ENCODE measurements at regions not wholly inside any gene's neighbourhood (a gene's known extent, or its start where the extent isn't known, plus 50 kb on each side); places are given as distances from the start of the nearest gene placed in this dataset.
"Not testable (repeated sequence)": the region's sequence is repeated elsewhere in the genome, so short reads cannot be mapped to it uniquely, and the experiment has no call there.

DNA sequence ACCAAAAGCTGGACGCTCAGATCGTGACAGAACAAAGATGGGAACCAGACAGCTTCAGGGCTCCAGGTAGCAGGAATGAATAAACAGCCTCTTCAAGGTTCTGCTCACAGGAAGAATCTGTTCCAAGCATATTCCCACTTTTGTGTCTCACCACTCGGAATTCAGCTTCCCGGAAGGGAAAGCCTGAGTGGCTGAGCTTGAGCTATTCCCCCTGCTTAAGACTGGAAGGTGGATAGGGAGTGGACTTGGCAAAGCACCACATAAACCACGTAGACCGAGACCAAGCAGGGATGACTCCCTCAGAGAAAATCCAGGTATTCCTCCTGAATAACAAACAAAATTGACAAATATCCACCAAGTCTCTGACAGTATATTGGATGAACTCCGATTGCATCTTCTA lies 180.2 kb upstream of the NR2F2 start:
- ChIA-PET CTCF (no interaction called here), POLR2A (ENCODE audit: low non-redundant PET) (no interaction called here)
- H3K27ac ChIP-seq (ENCODE audit: low read depth, low read length, poor library complexity, severe bottlenecking) = no peak overlapping the region
- H3K9me3 ChIP-seq (ENCODE audit: low read depth, low read length, poor library complexity, severe bottlenecking) = no peaks in the 10 kb centered on the region
- no peaks in the 10 kb centered on the region for H3K36me3 ChIP-seq (ENCODE audit: insufficient read depth, low read length, poor library complexity, severe bottlenecking)
- no peaks in the 10 kb centered on the region for H3K4me1 ChIP-seq (ENCODE audit: insufficient read depth, low read length, poor library complexity, severe bottlenecking)
- no peak for DNase-seq (ENCODE audit: low spot score)
- BruUV-seq (replicated peaks) = no TSS peak
- no peaks in the 10 kb centered on the region for H3K27me3 ChIP-seq (replicated peaks; ENCODE audit: insufficient read depth, low read depth, low read length, poor library complexity)
- intact Hi-C loops (cut with micrococcal nuclease; ENCODE audit: unreplicated experiment) = no loop called here
- TF ChIP-seq EZH2 (IDR thresholded peaks at IDR 0.05; ENCODE audit: borderline replicate concordance, low read depth, low read length, poor library complexity, severe bottlenecking) (no peak), CTCF (conservative IDR thresholded peaks at IDR 0.05; ENCODE audit: low read depth, low read length) (no peak)
- no peak overlapping the region for H3K4me3 ChIP-seq (ENCODE audit: low read depth, low read length, poor library complexity, severe bottlenecking)

DNA sequence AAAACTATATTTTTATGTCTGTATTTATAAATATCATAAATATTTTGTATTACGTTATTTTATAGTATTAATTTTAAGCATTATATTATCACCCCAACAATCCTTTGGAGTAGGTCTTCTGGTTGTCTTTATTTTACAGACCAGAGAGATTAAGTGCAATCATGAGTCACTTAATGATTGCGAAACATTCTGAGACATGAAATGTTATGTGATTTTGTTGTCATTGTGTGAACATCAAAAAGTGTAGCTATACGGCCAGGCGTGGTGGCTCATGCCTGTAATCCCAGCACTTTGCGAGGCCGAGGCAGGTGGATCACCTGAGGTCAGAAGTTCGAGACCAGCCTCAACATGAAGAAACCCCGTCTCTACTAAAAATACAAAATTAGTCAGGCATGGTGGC lies 178.8 kb upstream of the NR2F2 start:
- POLR2A ChIA-PET (ENCODE audit: low non-redundant PET); H3K36me3 ChIP-seq (ENCODE audit: insufficient read depth, low read length, poor library complexity, severe bottlenecking); H3K9me3 ChIP-seq (ENCODE audit: low read depth, low read length, poor library complexity, severe bottlenecking); BruUV-seq (replicated peaks); intact Hi-C loops (cut with micrococcal nuclease; ENCODE audit: unreplicated experiment); H3K4me1 ChIP-seq (ENCODE audit: insufficient read depth, low read length, poor library complexity, severe bottlenecking); H3K4me3 ChIP-seq (ENCODE audit: low read depth, low read length, poor library complexity, severe bottlenecking); CTCF ChIA-PET; H3K27me3 ChIP-seq (replicated peaks; ENCODE audit: insufficient read depth, low read depth, low read length, poor library complexity); H3K27ac ChIP-seq (ENCODE audit: low read depth, low read length, poor library complexity, severe bottlenecking): not testable (repeated sequence)
- DNase-seq (ENCODE audit: low spot score) = peak; percentile 61

- Histone ChIP-seq H3K9me3 (ENCODE audit: low read depth, low read length, poor library complexity, severe bottlenecking) (no peaks in the 10 kb centered on the region), H3K36me3 (ENCODE audit: insufficient read depth, low read length, poor library complexity, severe bottlenecking) (no peaks in the 10 kb centered on the region), H3K4me1 (ENCODE audit: insufficient read depth, low read length, poor library complexity, severe bottlenecking) (no peaks in the 10 kb centered on the region), H3K27me3 (replicated peaks; ENCODE audit: insufficient read depth, low read depth, low read length, poor library complexity) (no peaks in the 10 kb centered on the region), H3K27ac (ENCODE audit: low read depth, low read length, poor library complexity, severe bottlenecking) (no peak overlapping the region), H3K4me3 (ENCODE audit: low read depth, low read length, poor library complexity, severe bottlenecking) (no peak overlapping the region)
- CTCF ChIA-PET = no interaction called here
- no peak for DNase-seq (ENCODE audit: low spot score)
- TF ChIP-seq CTCF (conservative IDR thresholded peaks at IDR 0.05; ENCODE audit: low read depth, low read length) (no peak), EZH2 (IDR thresholded peaks at IDR 0.05; ENCODE audit: borderline replicate concordance, low read depth, low read length, poor library complexity, severe bottlenecking) (no peak)
- intact Hi-C loops (cut with micrococcal nuclease; ENCODE audit: unreplicated experiment) = no loop called here
- POLR2A ChIA-PET (ENCODE audit: low non-redundant PET) = no interaction called here
- no TSS peak for BruUV-seq (replicated peaks)
Measured at GRCh38 chr15:96153929-96154328, 176.6 kb upstream of the NR2F2 start.

DNA sequence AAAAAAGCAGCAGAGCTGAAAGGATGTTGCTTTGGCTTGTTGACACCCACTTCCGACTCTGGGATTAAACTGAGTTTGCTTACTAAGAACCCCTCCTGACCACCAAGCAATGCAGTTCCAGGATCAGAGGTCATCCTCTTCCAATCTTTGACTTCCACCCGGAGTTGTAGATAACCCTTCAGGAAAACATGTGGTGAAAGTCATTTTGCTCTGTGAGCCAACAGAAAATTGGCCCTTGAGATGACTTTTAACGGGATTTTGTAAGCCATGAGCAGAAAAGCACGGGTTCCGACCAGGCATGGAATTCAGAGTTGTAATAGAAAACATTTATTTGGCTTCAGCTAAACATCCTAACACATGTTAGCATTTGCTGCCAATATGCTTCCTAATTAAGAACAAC lies 171.6 kb upstream of the NR2F2 start:
- CTCF ChIA-PET = no interaction called here
- BruUV-seq (replicated peaks) = no TSS peak

More for the DNA sequence above, 171.6 kb upstream of the NR2F2 start:
- no peaks in the 10 kb centered on the region for H3K36me3 ChIP-seq (ENCODE audit: insufficient read depth, low read length, poor library complexity, severe bottlenecking)
- H3K27ac ChIP-seq (ENCODE audit: low read depth, low read length, poor library complexity, severe bottlenecking) = no peak overlapping the region
- no peak overlapping the region for H3K4me3 ChIP-seq (ENCODE audit: low read depth, low read length, poor library complexity, severe bottlenecking)
- peaks cover 18% of the 10 kb centered on the region for H3K4me1 ChIP-seq (ENCODE audit: insufficient read depth, low read length, poor library complexity, severe bottlenecking)
- TF ChIP-seq EZH2 (IDR thresholded peaks at IDR 0.05; ENCODE audit: borderline replicate concordance, low read depth, low read length, poor library complexity, severe bottlenecking) (no peak), CTCF (conservative IDR thresholded peaks at IDR 0.05; ENCODE audit: low read depth, low read length) (no peak)
- H3K9me3 ChIP-seq (ENCODE audit: low read depth, low read length, poor library complexity, severe bottlenecking) = no peaks in the 10 kb centered on the region
- no peak for DNase-seq (ENCODE audit: low spot score)
- no peaks in the 10 kb centered on the region for H3K27me3 ChIP-seq (replicated peaks; ENCODE audit: insufficient read depth, low read depth, low read length, poor library complexity)
- intact Hi-C loops (cut with micrococcal nuclease; ENCODE audit: unreplicated experiment) = no loop called here
- POLR2A ChIA-PET (ENCODE audit: low non-redundant PET) = no interaction called here
